Gastroesophageal sphincter (tissue), 3 donors: ENCODE measurements at regions not wholly inside any gene's neighbourhood (a gene's known extent, or its start where the extent isn't known, plus 50 kb on each side); places are given as distances from the start of the nearest gene placed in this dataset.

Experiments used
- CTCF ChIP-seq, 4 experiments: fragments of 200-600 bp in 2 of 4; fragments of 450-650 bp in 2 of 4; sonication (generic) in 1 of 4; IDR thresholded peaks; one replicate each; pipeline ENCODE4 v1.5.1; 2017 to 2019; ENCODE audit warnings: antibody characterized with exemption in 4 of 4, mild to moderate bottlenecking in 2 of 4, moderate library complexity in 2 of 4
- EP300 ChIP-seq: sonication (generic); formaldehyde crosslinking; IDR thresholded peaks from one replicate; pipeline ENCODE4 v1.6.1; 2017; ENCODE audit warnings: antibody characterized with exemption, mild to moderate bottlenecking
- POLR2A ChIP-seq, 2 donors: fragments of 450-650 bp; IDR thresholded peaks; one replicate each; pipeline ENCODE4 v1.6.1; 2017; ENCODE audit warnings: antibody characterized with exemption in 2 of 2, mild to moderate bottlenecking in 2 of 2, moderate library complexity in 1 of 2
- POLR2AphosphoS5 ChIP-seq: sonication (generic); formaldehyde crosslinking; IDR thresholded peaks from one replicate; pipeline ENCODE4 v1.6.1; 2017; ENCODE audit warnings: antibody characterized with exemption

GRCh38 chr2:180892091-180892490, 88.3 kb upstream of the UBE2E3 start:
- TF ChIP-seq POLR2A (IDR thresholded peaks at IDR 0.05) (no peak), CTCF (IDR thresholded peaks at IDR 0.05) (no peak), EP300 (no peak), POLR2AphosphoS5 (no peak)
